A549 (cell line): ENCODE measurements at regions not wholly inside any gene's neighbourhood (a gene's known extent, or its start where the extent isn't known, plus 50 kb on each side); places are given as distances from the start of the nearest gene placed in this dataset.

Source experiments
- CTCF ChIP-seq: fragments of >200 bp; sonication (Bioruptor Twin); formaldehyde crosslinking; IDR thresholded peaks from 3 replicates; pipeline ENCODE4 v1.5.1; 2016
- ESRRA ChIP-seq: fragments of 150-350 bp; IDR thresholded peaks from 2 replicates; pipeline ENCODE4 v1.6.1; 2014; ENCODE audit warnings: mild to moderate bottlenecking, low read length, borderline replicate concordance
- HMGXB4 ChIP-seq: fragments of 250-450 bp; sonication (Bioruptor Pico); IDR thresholded peaks from 2 replicates; pipeline ENCODE4 v1.5.0; 2021; ENCODE audit warnings: mild to moderate bottlenecking, moderate library complexity, borderline replicate concordance
- JUNB ChIP-seq: fragments of >200 bp; sonication (Bioruptor Twin); formaldehyde crosslinking; IDR thresholded peaks from 2 replicates; pipeline ENCODE4 v1.6.1; 2016
- KDM1A ChIP-seq: fragments of 200-600 bp; sonication (generic); IDR thresholded peaks from 2 replicates; pipeline ENCODE4 v1.6.1; 2016; ENCODE audit warnings: low read depth, mild to moderate bottlenecking
- MAX ChIP-seq: IDR thresholded peaks from 2 replicates; pipeline ENCODE4 v1.6.1; 2012
- MYC ChIP-seq: IDR thresholded peaks from 2 replicates; pipeline ENCODE4 v1.6.1; 2012; ENCODE audit warnings: mild to moderate bottlenecking, inconsistent platforms, low read length, improper control_type of control experiment, borderline replicate concordance
- PHF8 ChIP-seq: fragments of 200-600 bp; sonication (generic); IDR thresholded peaks from 2 replicates; pipeline ENCODE4 v1.6.1; 2016; ENCODE audit warnings: low read depth, mild to moderate bottlenecking, antibody characterized with exemption, moderate library complexity, borderline replicate concordance
- POLR2A ChIP-seq: IDR thresholded peaks from 2 replicates; pipeline ENCODE4 v1.6.1; 2012; ENCODE audit warnings: mild to moderate bottlenecking, low read length
- RCOR1 ChIP-seq: fragments of 150-350 bp; IDR thresholded peaks from 2 replicates; pipeline ENCODE4 v1.6.1; 2014; ENCODE audit warnings: antibody characterized with exemption, low read length, low read depth
- REST ChIP-seq: fragments of 200-600 bp; sonication (generic); IDR thresholded peaks from 2 replicates; pipeline ENCODE4 v1.6.1; 2016; ENCODE audit warnings: antibody characterized with exemption, mild to moderate bottlenecking, moderate library complexity
- RFX5 ChIP-seq: fragments of 450-650 bp; IDR thresholded peaks from 2 replicates; pipeline ENCODE4 v1.7.1; 2014; ENCODE audit warnings: antibody characterized with exemption, mild to moderate bottlenecking, moderate library complexity

GRCh38 chr3:26099692-26100091, 309.8 kb downstream of the OXSM start:
- TF ChIP-seq CTCF (no peak), PHF8 (no peak), ESRRA (no peak), JUNB (no peak), POLR2A (no peak), KDM1A (no peak), MYC (no peak), REST (no peak), HMGXB4 (CRISPR knock-in tag) (no peak), RFX5 (no peak), RCOR1 (no peak), MAX (no peak)
